CD4-positive, alpha-beta T cell treated with Interleukin-21 for 1 hour (primary cell): ENCODE measurements at regions not wholly inside any gene's neighbourhood (a gene's known extent, or its start where the extent isn't known, plus 50 kb on each side); places are given as distances from the start of the nearest gene placed in this dataset.
"Not testable (repeated sequence)": the region's sequence is repeated elsewhere in the genome, so short reads cannot be mapped to it uniquely, and the experiment has no call there.

Source experiments
- DNase-seq: peaks from one replicate; pipeline ENCODE4 v3.0.0-alpha.2; 2020

GRCh38 chr6:22164236-22164635 is 132.6 kb downstream of the PRL start:
- no peak for DNase-seq

GRCh38 chr6:22171006-22171405 is 125.8 kb downstream of the PRL start:
- not testable (repeated sequence) for DNase-seq

GRCh38 chr6:22171885-22172284 is 125.0 kb downstream of the PRL start:
- DNase-seq: not testable (repeated sequence)

- no peak for DNase-seq
These were observed 123.5 kb downstream of the PRL start for GRCh38 chr6:22173311-22173710.

- not testable (repeated sequence) for DNase-seq
These were observed 116.6 kb downstream of the PRL start for GRCh38 chr6:22180250-22180649.

GRCh38 chr6:22184371-22184770 is 112.5 kb downstream of the PRL start:
- DNase-seq: no peak

- no peak for DNase-seq
These were observed 106.9 kb downstream of the PRL start for GRCh38 chr6:22189946-22190345.

GRCh38 chr6:22194188-22194921 is 102.5 kb downstream of the PRL start:
- DNase-seq: no peak

- no peak for DNase-seq
These were observed 97.1 kb downstream of the PRL start for GRCh38 chr6:22199771-22200170.

GRCh38 chr6:22204153-22204552 is 92.7 kb downstream of the PRL start:
- no peak for DNase-seq

- no peak for DNase-seq
These were observed 91.6 kb downstream of the PRL start for GRCh38 chr6:22205266-22205665.

- DNase-seq: no peak
These were observed 90.7 kb downstream of the PRL start for GRCh38 chr6:22206106-22206505.

- no peak for DNase-seq
These were observed 88.8 kb downstream of the PRL start for GRCh38 chr6:22208026-22208425.

GRCh38 chr6:22214314-22214713 is 82.5 kb downstream of the PRL start:
- no peak for DNase-seq

GRCh38 chr6:22215474-22215873 is 81.4 kb downstream of the PRL start:
- not testable (repeated sequence) for DNase-seq

GRCh38 chr6:22218410-22218809 is 78.4 kb downstream of the PRL start:
- no peak for DNase-seq

GRCh38 chr6:22219925-22220324 is 76.9 kb downstream of the PRL start:
- DNase-seq: no peak

- no peak for DNase-seq
These were observed 75.6 kb downstream of the PRL start for GRCh38 chr6:22221211-22221610.

GRCh38 chr6:22221630-22222029 is 75.2 kb downstream of the PRL start:
- no peak for DNase-seq

- DNase-seq: no peak
These were observed 74.4 kb downstream of the PRL start for GRCh38 chr6:22222469-22222868.

GRCh38 chr6:22227824-22228610 is 68.8 kb downstream of the PRL start:
- DNase-seq: no peak

- DNase-seq: no peak
These were observed 65.8 kb downstream of the PRL start for GRCh38 chr6:22231050-22231449.

GRCh38 chr6:22231616-22232015 is 65.2 kb downstream of the PRL start:
- no peak for DNase-seq

GRCh38 chr6:22236626-22237414 is 60.0 kb downstream of the PRL start:
- no peak for DNase-seq
